Neural cell (in vitro differentiated cells): ENCODE measurements at regions not wholly inside any gene's neighbourhood (a gene's known extent, or its start where the extent isn't known, plus 50 kb on each side); places are given as distances from the start of the nearest gene placed in this dataset.

ENCODE experiments used
- CTCF ChIP-seq: fragments of 450-650 bp; IDR thresholded peaks from 2 replicates; pipeline ENCODE4 v1.5.1; 2014; ENCODE audit warnings: antibody characterized with exemption, mild to moderate bottlenecking, moderate library complexity; ENCODE audit not compliant: poor library complexity, severe bottlenecking
- EP300 ChIP-seq: fragments of 450-650 bp; conservative IDR thresholded peaks from 2 replicates; pipeline ENCODE4 v1.6.1; 2014; ENCODE audit warnings: antibody characterized with exemption, mild to moderate bottlenecking, moderate library complexity; ENCODE audit not compliant: poor library complexity, severe bottlenecking
- EZH2 ChIP-seq: fragments of 200-600, 300-800 bp; shearing (Covaris generic), sonication (generic); IDR thresholded peaks from 2 replicates; pipeline ENCODE4 v1.6.1; 2014; ENCODE audit warnings: antibody characterized with exemption, low read length, borderline replicate concordance, mild to moderate bottlenecking; ENCODE audit not compliant: insufficient read depth, poor library complexity, severe bottlenecking
- POLR2AphosphoS5 ChIP-seq: IDR thresholded peaks from 2 replicates; pipeline ENCODE4 v1.6.1; 2012
- REST ChIP-seq: IDR thresholded peaks from 2 replicates; pipeline ENCODE4 v1.6.1; 2012; ENCODE audit warnings: borderline replicate concordance
- TAF1 ChIP-seq: IDR thresholded peaks from 2 replicates; pipeline ENCODE4 v1.6.1; 2012; ENCODE audit warnings: low read depth

GRCh38 chr2:51247252-51247805 is 215.4 kb upstream of the NRXN1 start:
- TF ChIP-seq TAF1, result no peak
- no peak for TF ChIP-seq CTCF
- no peak for TF ChIP-seq EZH2
- no peak for TF ChIP-seq REST
- TF ChIP-seq POLR2AphosphoS5, result no peak
- TF ChIP-seq EP300, result no peak
